ENCODE measurements at regions not wholly inside any gene's neighbourhood (a gene's known extent, or its start where the extent isn't known, plus 50 kb on each side); places are given as distances from the start of the nearest gene placed in this dataset.

DNA sequence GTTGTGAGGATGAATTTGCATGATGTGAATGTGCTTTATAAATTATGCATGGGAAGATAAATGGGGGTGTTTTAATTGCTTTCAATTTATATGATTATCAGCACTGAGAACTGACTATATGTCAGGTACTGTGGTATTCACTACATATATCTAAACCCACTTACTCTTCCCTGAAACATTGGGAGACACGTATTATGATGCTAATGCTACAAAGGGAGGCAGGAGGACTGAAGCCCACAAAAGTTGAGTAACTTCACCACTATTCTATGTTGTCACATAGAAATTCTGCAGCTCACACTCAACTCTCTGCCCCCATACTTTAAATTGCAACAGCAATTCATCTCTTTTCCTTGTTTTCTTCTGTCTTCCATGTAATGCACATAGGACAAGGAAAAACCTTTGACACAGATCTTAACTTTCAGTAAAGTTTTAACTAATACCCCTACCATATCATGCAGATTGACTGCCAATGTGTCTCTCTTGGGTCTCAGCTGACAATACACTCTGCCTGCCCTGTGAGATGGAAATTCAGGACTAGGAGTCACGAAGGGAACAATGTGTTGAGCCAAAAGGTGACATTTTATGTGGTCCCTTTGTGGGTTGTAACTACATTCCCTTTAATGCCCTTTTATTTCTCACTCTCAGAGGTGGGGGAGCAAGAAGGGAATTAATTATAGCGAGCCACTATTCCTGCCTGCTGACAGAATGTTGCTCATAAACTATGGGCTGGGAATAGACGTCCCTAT, 691.0 kb upstream of the SORCS1 start:
- Histone ChIP-seq H3K4me3 (no peak overlapping the region), H3K27me3 (no peaks in the 10 kb centered on the region), H3K4me1 (no peaks in the 10 kb centered on the region), H3K27ac (no peak overlapping the region), H3K9me3 (no peaks in the 10 kb centered on the region), H3K36me3 (ENCODE audit: low read depth, missing control alignments) (no peaks in the 10 kb centered on the region)
- no peak for DNase-seq
- intact Hi-C loops (cut with DNase I; ENCODE audit: low total_unique reads), result no loop called here
- WGBS, 2 donors, result 82 to 83% methylated on average over 4 of the region's 4 CpGs
- TF ChIP-seq, protein P1, sequence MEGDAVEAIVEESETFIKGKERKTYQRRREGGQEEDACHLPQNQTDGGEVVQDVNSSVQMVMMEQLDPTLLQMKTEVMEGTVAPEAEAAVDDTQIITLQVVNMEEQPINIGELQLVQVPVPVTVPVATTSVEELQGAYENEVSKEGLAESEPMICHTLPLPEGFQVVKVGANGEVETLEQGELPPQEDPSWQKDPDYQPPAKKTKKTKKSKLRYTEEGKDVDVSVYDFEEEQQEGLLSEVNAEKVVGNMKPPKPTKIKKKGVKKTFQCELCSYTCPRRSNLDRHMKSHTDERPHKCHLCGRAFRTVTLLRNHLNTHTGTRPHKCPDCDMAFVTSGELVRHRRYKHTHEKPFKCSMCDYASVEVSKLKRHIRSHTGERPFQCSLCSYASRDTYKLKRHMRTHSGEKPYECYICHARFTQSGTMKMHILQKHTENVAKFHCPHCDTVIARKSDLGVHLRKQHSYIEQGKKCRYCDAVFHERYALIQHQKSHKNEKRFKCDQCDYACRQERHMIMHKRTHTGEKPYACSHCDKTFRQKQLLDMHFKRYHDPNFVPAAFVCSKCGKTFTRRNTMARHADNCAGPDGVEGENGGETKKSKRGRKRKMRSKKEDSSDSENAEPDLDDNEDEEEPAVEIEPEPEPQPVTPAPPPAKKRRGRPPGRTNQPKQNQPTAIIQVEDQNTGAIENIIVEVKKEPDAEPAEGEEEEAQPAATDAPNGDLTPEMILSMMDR (IDR thresholded peaks at IDR 0.05), result no peak
- TF ChIP-seq POLR2A (IDR thresholded peaks at IDR 0.05), result no peak

DNA sequence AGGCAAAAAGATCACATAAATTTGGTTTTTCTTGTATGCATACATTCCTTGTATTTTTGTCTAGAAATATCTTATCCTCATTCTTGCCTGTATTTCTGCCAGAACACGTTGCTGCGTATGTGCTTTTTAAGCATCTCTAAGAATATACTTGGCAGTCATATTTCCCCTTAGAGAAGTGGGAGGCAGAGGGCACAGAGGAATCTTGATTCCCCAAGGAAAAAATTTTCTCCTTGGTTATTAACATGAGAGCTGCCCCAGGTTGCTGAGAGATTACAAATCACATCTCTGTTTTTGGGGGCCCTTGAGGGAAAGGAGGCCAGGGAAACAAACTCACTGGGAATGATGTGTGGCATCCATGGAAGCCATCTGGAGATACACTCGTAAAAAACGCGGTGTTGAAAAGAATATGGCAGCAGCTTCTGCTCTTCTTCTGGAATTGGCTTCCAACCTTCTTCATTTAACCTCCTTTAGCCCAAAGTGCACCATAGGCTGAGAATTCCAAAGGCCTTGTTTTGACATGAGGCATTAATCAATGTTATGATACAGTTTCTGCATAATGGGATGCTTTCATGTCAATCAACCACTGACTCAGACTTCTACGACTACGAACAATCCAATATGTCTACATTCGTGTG, 684.3 kb upstream of the SORCS1 start:
- H3K4me3 ChIP-seq, result no peak overlapping the region
- 79 to 81% methylated on average over 8 of the region's 8 CpGs for WGBS, 2 donors
- DNase-seq, result no peak
- TF ChIP-seq POLR2A (IDR thresholded peaks at IDR 0.05), result no peak
- TF ChIP-seq, protein P1 (IDR thresholded peaks at IDR 0.05), result no peak
- H3K36me3 ChIP-seq (ENCODE audit: low read depth, missing control alignments), result no peaks in the 10 kb centered on the region
- H3K9me3 ChIP-seq, result no peaks in the 10 kb centered on the region
- no peak overlapping the region for H3K27ac ChIP-seq
- no peaks in the 10 kb centered on the region for H3K4me1 ChIP-seq
- no peaks in the 10 kb centered on the region for H3K27me3 ChIP-seq
- intact Hi-C loops (cut with DNase I; ENCODE audit: low total_unique reads), result no loop called here

DNA sequence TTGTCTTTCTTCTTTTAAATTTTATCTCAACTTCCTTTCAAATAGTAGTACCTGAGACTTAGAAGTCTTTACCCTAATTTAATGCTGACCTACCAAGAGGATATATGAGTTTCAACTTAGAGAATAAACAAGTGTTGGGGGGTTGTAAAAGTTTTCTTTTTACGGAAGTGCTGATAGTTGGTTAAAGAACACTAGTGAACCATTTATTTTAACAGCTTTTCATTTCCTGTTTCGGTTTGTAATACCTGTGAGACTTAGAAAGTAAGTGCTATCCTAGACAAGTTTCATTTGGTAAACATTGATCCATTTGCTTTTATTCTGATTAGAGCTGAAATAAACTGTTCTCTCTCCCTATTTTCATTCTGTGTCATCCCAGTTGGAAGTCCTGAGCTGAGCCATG, 683.1 kb upstream of the SORCS1 start:
- no peaks in the 10 kb centered on the region for H3K4me1 ChIP-seq
- no peak for DNase-seq
- no peak overlapping the region for H3K27ac ChIP-seq
- H3K4me3 ChIP-seq, result no peak overlapping the region
- H3K27me3 ChIP-seq, result no peaks in the 10 kb centered on the region
- TF ChIP-seq, protein P1 (IDR thresholded peaks at IDR 0.05), result no peak
- no peak for TF ChIP-seq POLR2A (IDR thresholded peaks at IDR 0.05)
- no peaks in the 10 kb centered on the region for H3K36me3 ChIP-seq (ENCODE audit: low read depth, missing control alignments)
- 47 to 67% methylated on average over 2 of the region's 2 CpGs for WGBS, 2 donors
- no peaks in the 10 kb centered on the region for H3K9me3 ChIP-seq
- intact Hi-C loops (cut with DNase I; ENCODE audit: low total_unique reads), result no loop called here

DNA sequence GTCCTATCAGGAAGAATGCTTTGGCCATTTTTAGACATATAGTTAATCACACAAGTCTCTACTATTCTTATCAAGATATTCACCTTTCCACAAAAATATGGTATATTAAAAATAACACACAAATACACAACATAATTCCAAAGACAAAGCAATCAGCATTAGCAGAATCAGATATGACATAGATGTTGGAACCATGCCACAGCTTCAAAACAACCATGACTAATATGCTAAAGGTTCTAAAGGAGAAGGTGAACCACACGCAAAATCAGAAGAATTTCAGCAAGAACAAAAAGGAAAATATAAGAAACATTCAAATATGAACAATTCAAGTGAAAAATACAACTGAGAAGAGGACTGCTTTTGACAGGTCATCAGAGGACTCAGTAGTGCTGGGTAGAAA, 670.2 kb upstream of the SORCS1 start:
- no peak for DNase-seq
- WGBS, 2 donors, result 85 to 97% methylated on average over 1 of the region's 1 CpG
- Histone ChIP-seq H3K27me3 (no peaks in the 10 kb centered on the region), H3K27ac (no peak overlapping the region), H3K9me3 (no peaks in the 10 kb centered on the region), H3K4me1 (no peaks in the 10 kb centered on the region), H3K36me3 (ENCODE audit: low read depth, missing control alignments) (no peaks in the 10 kb centered on the region), H3K4me3 (no peak overlapping the region)
- intact Hi-C loops (cut with DNase I; ENCODE audit: low total_unique reads), result no loop called here
- TF ChIP-seq, protein P1 (IDR thresholded peaks at IDR 0.05), result no peak
- TF ChIP-seq POLR2A (IDR thresholded peaks at IDR 0.05), result no peak

DNA sequence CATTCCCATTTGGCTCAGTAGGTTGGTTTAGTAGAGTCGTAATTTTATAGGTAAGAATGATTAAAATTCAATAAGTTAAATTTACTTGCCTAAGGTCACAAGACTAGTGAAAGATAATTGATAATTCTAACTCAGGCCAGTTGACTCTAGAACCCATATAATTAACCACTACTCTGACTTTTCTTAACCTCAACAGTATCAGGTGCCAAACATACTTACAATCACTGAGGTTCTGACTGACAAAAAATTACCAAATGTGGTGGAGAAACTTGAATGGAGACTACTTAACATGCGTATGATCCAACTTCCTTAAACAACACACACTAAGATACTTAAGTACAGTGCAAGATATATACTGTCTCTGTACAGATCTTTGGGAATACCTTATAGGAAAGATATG, 667.3 kb upstream of the SORCS1 start:
- no peak overlapping the region for H3K4me3 ChIP-seq
- no peak overlapping the region for H3K27ac ChIP-seq
- intact Hi-C loops (cut with DNase I; ENCODE audit: low total_unique reads), result no loop called here
- no peak for TF ChIP-seq POLR2A (IDR thresholded peaks at IDR 0.05)
- TF ChIP-seq, protein P1 (IDR thresholded peaks at IDR 0.05), result no peak
- no peak for DNase-seq
- H3K36me3 ChIP-seq (ENCODE audit: low read depth, missing control alignments), result no peaks in the 10 kb centered on the region
- no peaks in the 10 kb centered on the region for H3K4me1 ChIP-seq
- no peaks in the 10 kb centered on the region for H3K27me3 ChIP-seq
- 82 to 97% methylated on average over 2 of the region's 2 CpGs for WGBS, 2 donors
- H3K9me3 ChIP-seq, result no peaks in the 10 kb centered on the region

All from testis (tissue), 2 donors.